ENCODE measurements at regions not wholly inside any gene's neighbourhood (a gene's known extent, or its start where the extent isn't known, plus 50 kb on each side); places are given as distances from the start of the nearest gene placed in this dataset.
"Not testable (repeated sequence)": the region's sequence is repeated elsewhere in the genome, so short reads cannot be mapped to it uniquely, and the experiment has no call there.

GRCh38 chr10:57960406-57960805 lies 307.3 kb downstream of the IPMK start:
- DNase-seq (ENCODE audit: low read depth in 2 of 2): no peak

DNA sequence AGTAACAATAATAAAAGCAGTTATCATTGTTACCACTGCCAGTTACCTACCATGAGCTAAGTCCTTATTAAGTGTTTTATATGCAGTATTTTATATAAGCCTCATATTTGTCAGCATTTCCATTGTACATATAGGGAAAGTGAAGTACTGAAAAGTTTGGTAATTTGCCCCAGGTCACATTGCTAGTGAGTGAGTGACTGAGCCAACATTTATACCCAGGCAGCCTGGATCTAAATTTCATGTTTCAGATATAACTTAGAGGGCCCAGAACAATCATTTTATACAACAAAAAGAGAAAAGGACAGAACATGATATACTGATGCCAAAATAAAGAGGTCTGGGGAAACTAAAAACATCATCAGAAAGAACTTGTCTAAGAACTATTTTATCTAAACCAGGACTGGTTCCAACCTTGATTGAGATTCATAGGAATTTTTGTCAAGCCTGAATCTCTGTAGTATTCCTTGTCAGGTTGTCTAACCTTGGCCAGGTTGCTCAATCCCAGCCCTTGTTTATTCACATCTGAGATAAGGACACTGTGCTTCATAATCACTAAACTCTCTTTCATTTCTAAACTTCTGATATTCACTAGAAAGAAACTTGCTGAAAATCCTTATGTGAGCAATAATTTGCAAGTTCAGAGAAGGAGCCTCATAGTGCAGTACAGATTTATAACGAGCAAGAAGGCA lies 308.2 kb downstream of the IPMK start:
- DNase-seq (ENCODE audit: low read depth in 2 of 2): no peak

- no peak for DNase-seq (ENCODE audit: low read depth in 2 of 2)
Measured at GRCh38 chr10:57955076-57955475, 312.6 kb downstream of the IPMK start.

DNA sequence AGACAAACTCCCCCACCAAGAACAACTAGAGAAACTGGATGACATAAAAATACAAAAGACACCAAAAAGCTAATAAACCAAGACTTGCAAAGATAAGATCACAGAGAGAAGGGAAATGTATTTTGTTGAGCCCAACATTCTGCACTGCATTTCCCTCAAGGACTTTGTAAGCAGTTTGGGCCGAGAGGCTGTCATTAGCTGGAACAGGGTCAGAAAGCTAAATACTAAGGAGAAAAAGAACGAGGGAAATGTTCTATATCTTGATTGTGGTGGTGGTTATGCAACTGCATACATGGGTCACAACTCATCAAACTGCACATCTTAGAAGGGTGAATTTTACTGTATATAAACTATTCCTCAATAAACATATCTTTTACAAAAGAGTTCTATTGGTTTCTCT lies 315.0 kb downstream of the IPMK start:
- DNase-seq (ENCODE audit: low read depth in 2 of 2): no peak

DNA sequence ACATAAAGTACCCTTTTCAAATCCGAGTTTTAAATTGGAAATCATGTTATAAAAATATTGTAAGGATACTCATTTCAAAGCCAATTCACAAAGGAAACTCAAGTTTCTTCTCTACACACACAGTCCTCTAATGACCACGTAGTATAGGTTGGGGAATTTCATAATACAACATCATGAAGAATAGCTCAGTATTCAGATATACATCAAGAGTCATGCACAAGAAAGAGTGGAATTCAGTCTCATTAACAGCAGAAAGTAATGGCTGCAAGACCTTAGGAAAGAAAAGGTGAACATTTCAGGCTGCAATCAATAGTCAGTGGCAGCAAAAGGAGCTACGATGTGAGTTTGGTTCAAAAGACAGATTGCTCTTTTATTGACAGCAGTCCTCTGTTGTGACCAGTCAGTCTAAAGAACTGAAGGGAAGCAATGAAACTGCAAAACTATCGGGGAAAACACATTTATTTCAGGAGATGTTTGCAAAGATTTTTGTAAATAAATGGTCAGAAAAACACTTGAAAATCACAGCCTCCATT lies 317.2 kb downstream of the IPMK start:
- no peak for DNase-seq (ENCODE audit: low read depth in 2 of 2)

DNA sequence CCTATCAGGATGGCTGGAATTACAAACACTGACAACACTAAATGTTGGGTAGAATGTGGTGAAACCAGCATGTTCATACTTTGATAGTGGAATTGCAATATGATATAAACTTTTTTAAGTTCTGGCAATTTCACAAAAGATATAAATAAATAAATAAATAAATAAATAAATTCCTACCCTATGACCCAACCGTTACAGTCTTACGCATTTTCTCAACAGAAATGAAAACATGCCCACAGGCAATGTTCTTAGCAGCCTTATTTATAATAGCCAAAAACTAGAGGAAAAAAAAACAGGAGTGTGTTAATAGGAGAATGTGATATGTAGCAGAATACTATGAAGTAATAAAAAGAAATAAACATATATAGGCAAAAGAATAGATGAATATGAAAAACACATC lies 318.9 kb downstream of the IPMK start:
- DNase-seq (ENCODE audit: low read depth in 2 of 2): no peak

GRCh38 chr10:57946833-57947232 lies 320.9 kb downstream of the IPMK start:
- DNase-seq (ENCODE audit: low read depth in 2 of 2): no peak

DNA sequence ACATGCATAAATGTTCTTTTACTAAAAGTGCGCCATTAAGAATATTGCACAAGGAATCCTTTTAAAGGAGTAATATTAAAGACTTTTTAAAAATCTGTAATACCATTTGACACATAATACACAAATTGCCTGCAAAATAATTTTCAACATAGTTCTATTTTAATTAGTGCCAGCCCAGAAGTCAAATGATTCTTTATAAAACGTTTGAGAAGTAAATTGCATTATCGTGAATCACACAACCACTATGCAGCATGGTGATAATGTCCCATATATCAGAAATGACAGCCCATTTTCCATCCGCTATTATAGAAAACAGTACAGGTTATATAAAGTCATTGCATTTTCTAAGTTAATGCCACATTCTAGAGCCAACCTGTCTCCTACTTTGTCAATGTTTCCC lies 324.0 kb downstream of the IPMK start:
- DNase-seq (ENCODE audit: low read depth in 2 of 2): no peak

- DNase-seq (ENCODE audit: low read depth in 2 of 2): no peak
Measured at GRCh38 chr10:57925045-57925444, 342.6 kb downstream of the IPMK start.

DNA sequence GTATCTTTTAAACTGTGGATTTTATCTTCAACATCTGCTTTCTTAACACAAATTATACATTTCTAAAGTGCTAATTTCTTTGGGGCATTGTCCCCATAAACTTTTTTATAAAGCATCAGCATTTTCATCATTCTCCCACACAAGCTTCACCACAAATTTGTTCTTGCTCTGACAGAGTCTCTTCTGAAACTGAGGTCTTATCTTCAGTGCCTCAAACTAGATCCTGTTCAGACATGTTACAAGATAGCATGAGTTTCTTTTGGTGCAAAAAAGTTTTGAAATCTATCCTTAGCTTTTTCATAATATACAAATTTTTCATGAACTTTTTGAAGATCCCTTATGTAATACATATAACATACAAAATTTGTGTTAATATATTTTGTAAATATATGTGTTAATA lies 346.6 kb downstream of the IPMK start:
- DNase-seq (ENCODE audit: low read depth in 2 of 2): no peak

DNA sequence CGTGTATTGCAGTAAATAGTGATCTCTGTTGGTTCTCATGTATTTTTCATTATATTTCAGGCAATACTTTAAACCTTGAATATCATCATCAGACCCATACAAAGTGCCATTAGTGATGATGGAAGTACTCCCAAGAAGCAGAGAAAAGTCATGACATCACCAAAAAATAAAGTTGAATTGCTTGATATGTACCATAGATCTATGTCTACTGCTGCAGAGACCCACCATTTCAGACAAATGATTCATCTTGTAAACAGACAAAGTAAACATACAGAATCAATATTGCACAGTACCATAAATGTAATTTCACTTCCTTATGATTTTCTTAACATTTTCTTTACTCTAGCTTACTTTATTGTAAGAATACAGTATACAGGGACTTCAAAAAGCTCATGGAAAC lies 347.8 kb downstream of the IPMK start:
- DNase-seq (ENCODE audit: low read depth in 2 of 2): no peak

GRCh38 chr10:57917019-57917418 lies 350.7 kb downstream of the IPMK start:
- no peak for DNase-seq (ENCODE audit: low read depth in 2 of 2)

DNA sequence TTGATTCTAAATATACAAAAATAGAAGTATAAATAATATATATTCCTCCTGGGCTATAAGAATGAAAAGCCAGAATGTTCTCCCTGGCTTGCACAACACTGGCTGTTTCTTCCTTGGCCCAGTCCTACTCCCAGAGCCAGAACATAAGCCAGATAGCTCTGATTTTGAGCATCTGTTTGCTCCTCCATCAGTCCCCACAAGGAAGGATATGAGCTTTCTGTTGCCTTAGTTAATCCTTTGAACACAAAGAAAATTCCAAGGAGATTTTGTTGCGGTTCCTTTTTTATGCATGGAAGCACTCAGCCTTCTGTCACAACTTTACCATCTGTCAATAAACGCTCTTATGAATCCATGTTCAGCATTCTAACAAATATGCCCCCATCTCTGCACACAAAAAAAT lies 361.8 kb downstream of the IPMK start:
- no peak for DNase-seq (ENCODE audit: low read depth in 2 of 2)

DNA sequence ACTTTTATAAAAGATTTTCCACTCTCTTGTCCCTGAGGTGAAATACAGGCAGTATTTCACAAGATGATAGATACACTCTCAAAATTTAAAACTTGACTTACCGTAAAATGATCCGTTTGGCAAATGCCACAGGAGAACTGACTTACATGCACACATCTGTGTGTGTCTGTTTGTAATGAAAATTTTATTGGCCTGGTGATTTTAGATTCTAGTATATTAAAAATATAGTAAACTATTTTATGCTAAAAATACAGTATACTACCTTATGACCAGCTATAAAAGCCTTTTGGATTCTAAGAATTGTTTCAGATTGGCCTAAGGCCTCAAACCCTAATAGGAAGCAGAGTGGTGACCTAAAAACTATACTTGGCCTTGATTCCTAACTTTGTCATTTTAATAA lies 362.7 kb downstream of the IPMK start:
- no peak for DNase-seq (ENCODE audit: low read depth in 2 of 2)

DNA sequence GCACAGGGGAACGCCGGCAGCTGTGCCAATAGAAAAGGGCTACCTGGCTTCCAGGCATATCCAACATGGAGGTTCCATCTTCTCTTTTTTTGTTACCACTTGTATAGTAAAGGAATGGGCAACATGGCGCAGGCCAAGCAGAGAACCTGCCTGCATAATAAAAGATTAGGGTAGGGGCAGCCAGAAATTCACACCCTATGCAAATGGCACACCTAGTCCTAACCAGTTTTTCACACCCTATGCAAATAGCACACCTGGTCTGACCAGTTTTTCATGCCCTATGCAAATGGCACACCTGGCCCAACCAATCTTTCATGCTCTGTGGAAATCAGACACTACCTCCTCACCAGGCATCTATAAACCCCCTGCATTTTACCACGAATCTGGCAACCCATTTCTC lies 369.5 kb downstream of the IPMK start:
- no peak for DNase-seq (ENCODE audit: low read depth in 2 of 2)

- DNase-seq (ENCODE audit: low read depth in 2 of 2): no peak
Measured at GRCh38 chr10:57897611-57898010, 370.1 kb downstream of the IPMK start.

- no peak for DNase-seq (ENCODE audit: low read depth in 2 of 2)
Measured at GRCh38 chr10:57894361-57894760, 373.3 kb downstream of the IPMK start.

GRCh38 chr10:57891201-57892006 lies 376.3 kb downstream of the IPMK start:
- no peak for DNase-seq (ENCODE audit: low read depth in 2 of 2)

DNA sequence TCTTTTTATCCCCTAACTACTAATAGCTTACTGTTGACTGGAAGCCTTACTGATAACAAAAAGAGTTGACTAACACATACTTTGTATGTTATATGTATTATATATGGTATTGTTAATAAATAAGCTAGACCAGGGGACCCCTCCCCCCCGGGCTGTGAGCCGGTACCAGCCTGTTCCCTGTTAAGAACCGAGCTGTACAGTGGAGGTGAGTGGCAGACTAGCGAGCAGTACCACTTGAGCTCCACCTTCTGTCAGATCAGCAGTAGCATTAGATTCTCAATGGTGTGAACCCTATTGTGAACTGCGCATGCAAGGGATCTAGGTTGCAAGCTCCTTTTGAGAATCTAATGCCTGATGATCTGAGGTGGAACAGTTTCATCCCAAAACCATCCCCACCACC lies 377.0 kb downstream of the IPMK start:
- DNase-seq (ENCODE audit: low read depth in 2 of 2): no peak

- not testable (repeated sequence) for DNase-seq (ENCODE audit: low read depth in 2 of 2)
Measured at GRCh38 chr10:57885618-57885968, 382.1 kb downstream of the IPMK start.

DNA sequence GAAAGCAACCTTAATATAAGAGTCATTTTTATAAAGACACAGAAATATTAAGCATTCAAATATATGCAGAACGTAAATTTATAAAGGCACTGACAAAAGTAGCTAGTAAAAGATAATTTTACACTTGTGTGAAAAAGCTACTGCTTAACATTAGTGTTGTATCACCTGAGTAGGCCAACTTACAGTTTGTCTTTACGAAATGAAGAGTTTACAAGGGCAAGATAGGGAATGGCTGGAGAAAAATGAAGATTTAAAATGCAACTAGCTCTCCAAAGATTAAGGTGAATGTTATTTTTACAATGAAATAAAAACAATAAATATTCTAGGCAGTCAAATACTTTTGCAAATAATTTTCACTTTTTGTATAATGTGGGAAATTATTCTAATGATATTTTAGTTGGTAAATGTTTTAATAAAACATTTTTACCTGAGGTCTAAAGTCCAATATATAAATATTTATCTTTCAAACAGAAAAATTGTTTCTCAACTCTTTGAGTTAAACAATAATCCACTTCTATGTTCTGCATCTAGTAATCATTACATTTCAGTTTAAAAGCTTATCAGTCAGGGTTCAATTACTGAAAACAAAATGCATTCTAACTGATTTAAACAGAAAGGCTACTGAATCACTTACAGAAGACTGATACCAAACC lies 382.6 kb downstream of the IPMK start:
- DNase-seq (ENCODE audit: low read depth in 2 of 2): no peak

DNA sequence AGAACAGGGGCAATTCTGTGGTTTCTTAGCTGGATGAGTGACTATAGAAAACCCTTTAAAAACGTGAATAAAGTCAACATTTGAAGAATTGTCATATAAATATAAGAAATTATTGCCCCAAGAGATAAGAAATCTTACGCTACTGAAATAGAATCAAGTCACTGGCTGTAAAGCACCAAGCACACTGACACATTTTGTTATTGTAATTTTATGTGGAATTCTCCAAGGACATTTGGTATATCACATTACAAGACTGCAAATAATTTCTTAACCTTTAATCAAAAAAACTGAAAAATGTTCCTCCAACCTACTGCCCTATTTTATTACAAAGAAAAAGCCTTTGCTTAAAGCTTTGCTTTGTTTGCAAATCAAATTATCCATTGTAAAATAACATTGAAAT lies 383.3 kb downstream of the IPMK start:
- no peak for DNase-seq (ENCODE audit: low read depth in 2 of 2)
